ENCODE measurements at regions not wholly inside any gene's neighbourhood (a gene's known extent, or its start where the extent isn't known, plus 50 kb on each side); places are given as distances from the start of the nearest gene placed in this dataset.

DNA sequence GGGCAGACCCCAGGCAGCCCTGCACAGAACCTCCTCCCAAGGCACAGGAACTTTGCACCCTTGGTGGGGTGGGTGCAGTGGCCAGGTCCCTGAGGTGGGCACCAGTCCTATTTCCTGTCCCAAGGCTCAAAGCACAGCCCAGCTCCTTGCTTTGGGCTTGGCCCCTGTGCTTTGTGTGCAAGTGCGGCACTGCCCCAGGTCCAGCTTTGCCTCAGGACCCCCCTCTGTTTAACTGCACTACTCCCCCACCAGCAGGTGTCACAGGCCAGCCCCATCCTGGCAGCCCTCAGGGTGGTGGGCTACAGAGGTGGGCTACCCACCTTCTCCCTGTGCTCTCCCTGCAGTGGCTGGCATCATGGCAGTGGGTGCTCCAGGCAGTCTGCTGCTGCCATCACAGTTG lies 2469.0 kb downstream of the PCDH7 start:
- TF ChIP-seq, protein P1, sequence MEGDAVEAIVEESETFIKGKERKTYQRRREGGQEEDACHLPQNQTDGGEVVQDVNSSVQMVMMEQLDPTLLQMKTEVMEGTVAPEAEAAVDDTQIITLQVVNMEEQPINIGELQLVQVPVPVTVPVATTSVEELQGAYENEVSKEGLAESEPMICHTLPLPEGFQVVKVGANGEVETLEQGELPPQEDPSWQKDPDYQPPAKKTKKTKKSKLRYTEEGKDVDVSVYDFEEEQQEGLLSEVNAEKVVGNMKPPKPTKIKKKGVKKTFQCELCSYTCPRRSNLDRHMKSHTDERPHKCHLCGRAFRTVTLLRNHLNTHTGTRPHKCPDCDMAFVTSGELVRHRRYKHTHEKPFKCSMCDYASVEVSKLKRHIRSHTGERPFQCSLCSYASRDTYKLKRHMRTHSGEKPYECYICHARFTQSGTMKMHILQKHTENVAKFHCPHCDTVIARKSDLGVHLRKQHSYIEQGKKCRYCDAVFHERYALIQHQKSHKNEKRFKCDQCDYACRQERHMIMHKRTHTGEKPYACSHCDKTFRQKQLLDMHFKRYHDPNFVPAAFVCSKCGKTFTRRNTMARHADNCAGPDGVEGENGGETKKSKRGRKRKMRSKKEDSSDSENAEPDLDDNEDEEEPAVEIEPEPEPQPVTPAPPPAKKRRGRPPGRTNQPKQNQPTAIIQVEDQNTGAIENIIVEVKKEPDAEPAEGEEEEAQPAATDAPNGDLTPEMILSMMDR (IDR thresholded peaks at IDR 0.05): no peak
- TF ChIP-seq ZFX (IDR thresholded peaks at IDR 0.05; ENCODE audit: borderline replicate concordance): no peak
- H3K27ac ChIP-seq: no peak overlapping the region

DNA sequence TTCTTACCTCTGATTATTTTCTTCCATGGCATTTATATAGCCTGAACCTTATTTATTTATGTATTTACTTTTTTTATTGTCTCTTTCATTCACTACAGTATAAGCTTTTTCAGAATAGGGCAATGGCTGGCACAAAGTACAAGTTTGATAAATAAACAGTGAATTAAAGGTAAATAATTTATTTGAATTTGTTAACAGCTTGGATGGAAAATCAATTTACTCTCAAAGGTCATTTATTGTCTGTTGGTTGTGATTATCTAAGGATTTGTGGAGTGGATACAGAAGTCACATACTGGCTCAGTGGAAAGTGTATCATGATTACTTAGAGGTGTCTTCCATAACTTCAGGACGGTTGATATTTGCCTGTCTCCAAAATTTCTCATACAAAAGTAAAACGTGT lies 2472.9 kb downstream of the PCDH7 start:
- TF ChIP-seq, protein P1 (IDR thresholded peaks at IDR 0.05): no peak
- no peak for TF ChIP-seq ZFX (IDR thresholded peaks at IDR 0.05; ENCODE audit: borderline replicate concordance)
- no peak overlapping the region for H3K27ac ChIP-seq

DNA sequence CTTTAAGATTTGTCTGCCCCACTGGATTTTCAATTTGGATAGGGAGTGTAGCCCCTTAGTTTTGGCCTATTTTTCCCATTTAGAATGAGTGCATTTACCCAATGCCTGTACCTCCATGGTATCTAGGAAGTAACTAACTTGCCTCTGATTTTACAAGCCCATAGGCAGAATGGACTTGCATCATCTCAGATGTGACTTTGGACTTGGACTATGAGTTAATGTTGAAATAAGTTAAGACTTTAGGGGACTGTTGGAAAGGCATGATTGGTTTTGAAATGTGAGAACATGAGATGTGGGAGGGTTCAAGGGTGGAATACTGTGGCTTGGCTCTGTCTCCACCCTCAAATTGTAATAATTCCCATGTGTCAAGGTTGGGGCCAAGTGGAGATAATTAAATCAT lies 2480.2 kb downstream of the PCDH7 start:
- TF ChIP-seq, protein P1 (IDR thresholded peaks at IDR 0.05): no peak
- TF ChIP-seq ZFX (IDR thresholded peaks at IDR 0.05; ENCODE audit: borderline replicate concordance): no peak
- H3K27ac ChIP-seq: no peak overlapping the region

DNA sequence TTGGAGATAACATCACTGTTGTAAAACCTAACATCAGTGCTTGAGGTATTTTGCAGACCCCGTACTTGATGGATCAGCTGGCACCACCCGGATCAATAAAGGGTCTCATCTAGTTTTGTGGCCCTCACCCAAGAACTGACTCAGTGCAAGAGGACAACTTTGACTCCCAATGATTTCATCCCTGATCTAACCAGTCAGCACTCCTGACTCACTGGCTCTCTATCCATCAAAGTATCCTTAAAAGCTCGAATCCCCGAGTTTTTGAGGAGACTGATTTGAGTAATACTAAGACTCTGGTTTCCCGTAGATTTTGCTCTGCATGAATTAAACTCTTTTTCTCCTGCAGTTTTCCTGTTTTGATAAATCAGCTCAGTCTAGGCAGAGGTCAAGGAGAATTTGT lies 2498.1 kb downstream of the PCDH7 start:
- TF ChIP-seq, protein P1 (IDR thresholded peaks at IDR 0.05): no peak
- no peak for TF ChIP-seq ZFX (IDR thresholded peaks at IDR 0.05; ENCODE audit: borderline replicate concordance)
- H3K27ac ChIP-seq: no peak overlapping the region

DNA sequence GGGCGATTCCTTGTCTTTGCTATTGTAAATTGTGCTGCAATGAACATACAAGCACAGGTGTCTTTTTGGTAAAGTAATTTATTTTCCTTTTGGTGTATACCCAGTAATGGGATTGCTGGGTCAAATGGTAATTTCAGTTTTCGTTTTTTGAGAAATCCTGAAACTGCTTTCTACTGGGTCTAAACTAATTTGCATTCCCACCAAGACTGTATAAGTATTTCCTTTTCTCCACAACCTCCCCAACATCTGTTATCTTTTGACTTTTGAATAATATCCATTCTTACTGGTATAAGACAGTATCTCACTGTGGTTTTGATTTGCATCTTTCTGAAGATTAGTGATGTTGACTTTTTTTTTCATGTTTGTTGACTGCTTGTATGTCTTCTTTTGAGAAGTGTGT lies 2506.0 kb downstream of the PCDH7 start:
- TF ChIP-seq, protein P1 (IDR thresholded peaks at IDR 0.05): no peak
- H3K27ac ChIP-seq: no peak overlapping the region

DNA sequence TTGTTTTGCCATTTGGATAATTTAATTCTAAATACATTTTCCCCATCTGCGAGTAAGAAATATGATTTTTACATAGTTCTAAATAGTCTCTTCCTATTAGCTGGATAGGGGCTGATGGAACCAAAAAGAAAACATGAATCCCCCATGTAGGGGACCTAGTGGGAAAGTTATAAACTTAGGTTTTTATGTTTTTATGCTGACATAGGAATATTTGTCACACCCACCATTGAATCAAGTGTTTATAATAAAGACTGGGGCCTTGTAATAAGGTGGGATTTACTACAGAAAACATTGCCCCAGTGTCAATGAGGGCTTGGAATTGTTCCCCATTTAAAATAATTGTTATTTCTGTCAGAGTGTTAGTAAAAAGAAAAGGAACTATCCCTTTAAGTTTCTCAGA lies 2506.6 kb downstream of the PCDH7 start:
- TF ChIP-seq ZFX (IDR thresholded peaks at IDR 0.05; ENCODE audit: borderline replicate concordance): no peak
- TF ChIP-seq, protein P1 (IDR thresholded peaks at IDR 0.05): no peak

DNA sequence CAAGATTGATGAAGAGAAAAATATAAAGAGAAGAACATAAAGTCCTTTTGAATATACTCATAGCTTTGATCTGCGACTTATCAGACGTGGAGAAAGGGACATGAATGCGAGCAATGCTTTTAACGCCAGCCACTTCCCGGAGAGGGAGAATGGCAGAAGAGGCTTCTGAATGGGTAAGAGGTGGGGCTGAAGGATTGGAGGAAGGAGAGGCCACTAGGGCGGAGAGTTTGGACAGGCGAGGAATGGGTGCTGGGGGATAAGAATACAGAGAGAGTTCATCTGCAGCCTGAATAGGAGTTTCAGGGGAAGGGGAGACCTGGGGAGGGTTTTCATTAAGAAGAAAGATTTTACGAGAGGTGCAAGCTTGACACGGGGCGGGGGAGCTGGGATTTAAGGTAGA lies 2534.9 kb downstream of the PCDH7 start:
- H3K27ac ChIP-seq: no peak overlapping the region
- TF ChIP-seq ZFX (IDR thresholded peaks at IDR 0.05; ENCODE audit: borderline replicate concordance): no peak

More for the DNA sequence above, 2506.6 kb downstream of the PCDH7 start:
- H3K27ac ChIP-seq: no peak overlapping the region

DNA sequence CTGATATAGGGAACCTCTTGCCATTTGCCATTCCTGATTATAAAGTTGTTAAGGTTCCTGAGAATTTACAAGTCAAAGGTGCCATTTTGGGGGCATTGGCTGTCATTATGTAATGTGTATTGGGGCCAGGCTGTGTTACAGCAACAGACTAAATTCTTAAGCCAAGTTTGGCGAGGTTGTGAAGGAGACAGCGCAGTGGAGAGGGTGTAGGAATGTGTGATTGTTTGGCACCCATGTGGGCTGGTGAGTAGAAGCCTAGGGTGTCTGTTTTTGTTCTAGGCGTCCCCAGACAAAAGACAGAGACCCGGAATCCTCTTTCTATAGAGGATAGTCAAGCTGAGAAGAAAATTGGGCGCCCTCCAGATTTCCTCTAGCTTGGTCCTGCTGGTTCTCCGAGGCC lies 2535.3 kb downstream of the PCDH7 start:
- no peak overlapping the region for H3K27ac ChIP-seq
- TF ChIP-seq, protein P1 (IDR thresholded peaks at IDR 0.05): no peak
- TF ChIP-seq ZFX (IDR thresholded peaks at IDR 0.05; ENCODE audit: borderline replicate concordance): no peak

Measured in 22Rv1 (cell line).